ENCODE measurements at regions not wholly inside any gene's neighbourhood (a gene's known extent, or its start where the extent isn't known, plus 50 kb on each side); places are given as distances from the start of the nearest gene placed in this dataset.
A peak's percentile ranks its signal among the peaks of the same experiment; 100 is the strongest.

- H3K4me2 ChIP-seq (ENCODE audit: insufficient read depth in 1 of 2, low read depth in 2 of 2, low read length in 2 of 2), result no peak overlapping the region
- no peaks in the 10 kb centered on the region for H3K27me3 ChIP-seq (replicated peaks in 1 of 4; ENCODE audit: control insufficient read depth in 3 of 4, extremely low read depth in 1 of 4, insufficient read depth in 3 of 4, low read length in 3 of 4)
- no peak overlapping the region for H3K18ac ChIP-seq (ENCODE audit: extremely low read depth, low read length)
- no peaks in the 10 kb centered on the region for H3K36me3 ChIP-seq (ENCODE audit: control insufficient read depth in 2 of 4, insufficient read depth in 4 of 4, low read length in 3 of 4)
- no peak overlapping the region for H2BK120ac ChIP-seq (replicated peaks; ENCODE audit: low read depth, low read length)
- no peaks in the 10 kb centered on the region for H3K23me2 ChIP-seq (ENCODE audit: low read depth, low read length)
- H3K23ac ChIP-seq (ENCODE audit: insufficient read length), result no peak overlapping the region
- FAIRE-seq (no peak), DNase-seq (ENCODE audit: low read depth in 1 of 2, low spot score in 2 of 2) (peak in 1 of 2 experiments; percentile 30)
- peaks cover 0 to 6% (median 4%) of the 10 kb centered on the region in 4 experiments; a peak in 4 of 7 replicates for H3K4me1 ChIP-seq (replicated peaks in 1 of 4; ENCODE audit: control insufficient read depth in 3 of 4, insufficient read depth in 4 of 4, low read length in 3 of 4)
- H2BK20ac ChIP-seq (ENCODE audit: low read length), result no peak overlapping the region
- H3K56ac ChIP-seq (replicated peaks; ENCODE audit: insufficient read length, low read depth, low read length), result no peak overlapping the region
- H2BK5ac ChIP-seq (ENCODE audit: low read depth, low read length), result no peak overlapping the region
- WGBS, 2 experiments (ENCODE audit: extremely low coverage in 1 of 2, insufficient coverage in 1 of 2, insufficient read length in 1 of 2, insufficient replicate concordance in 2 of 2, low coverage in 1 of 2, low lambda C conversion rate in 2 of 2, missing lambda C conversion rate in 1 of 2), result 93% methylated on average over 10 of the region's 10 CpGs; no CpG with 5 or more reads in 1 of the 2 experiments
- H3K79me2 ChIP-seq (ENCODE audit: control insufficient read depth in 1 of 2, insufficient read depth in 2 of 2, low read length in 2 of 2), result no peaks in the 10 kb centered on the region
- no peak overlapping the region for H4K91ac ChIP-seq (replicated peaks; ENCODE audit: insufficient read length, low read length)
- H4K5ac ChIP-seq (ENCODE audit: insufficient read length, low read depth, low read length), result no peak overlapping the region
- H3K9me3 ChIP-seq (ENCODE audit: insufficient read depth in 2 of 2, low read depth in 1 of 2, low read length in 1 of 2), result no peaks in the 10 kb centered on the region
- H3K9ac ChIP-seq (replicated peaks in 1 of 4; ENCODE audit: extremely low read depth in 1 of 4, low read depth in 3 of 4, low read length in 3 of 4), result no peak overlapping the region
- no peak overlapping the region for H3K4me3 ChIP-seq (ENCODE audit: extremely low read depth in 1 of 4, insufficient read depth in 2 of 4, low read depth in 3 of 4, low read length in 4 of 4)
- POLR2A ChIA-PET (ENCODE audit: partially characterized antibody), result interaction anchor here (1.3 kb wide), 1 partner anchor 13 kb away, joined by 3 read pairs; no protein-coding TSS in a partner anchor
- H2AFZ ChIP-seq (ENCODE audit: low read length), result no peak overlapping the region
- no peaks in the 10 kb centered on the region for H4K20me1 ChIP-seq (replicated peaks in 1 of 2; ENCODE audit: control insufficient read depth in 1 of 2, insufficient read depth in 2 of 2, low read length in 2 of 2)
- no peak overlapping the region; the same call in 1 of the 2 replicates for H2AK5ac ChIP-seq (ENCODE audit: low read depth, low read length)
- no peak overlapping the region for H3K4ac ChIP-seq (replicated peaks; ENCODE audit: insufficient read length, low read depth, low read length)
- no peak overlapping the region for H4K8ac ChIP-seq (ENCODE audit: extremely low read depth, insufficient read depth, low read length)
- H2BK12ac ChIP-seq (ENCODE audit: low read depth, low read length), result no peak overlapping the region
- no peak overlapping the region for H2BK15ac ChIP-seq (ENCODE audit: low read length)
- H3K14ac ChIP-seq (ENCODE audit: insufficient read length), result no peak overlapping the region
- CTCF ChIA-PET (ENCODE audit: partially characterized antibody), result interaction anchor here (0.7 to 5.9 kb wide), 5 partner anchors 12 to 238 kb away, joined by 3 to 47 read pairs (median 29); no protein-coding TSS in a partner anchor
- H3K79me1 ChIP-seq (ENCODE audit: low read depth, low read length), result no peaks in the 10 kb centered on the region
- H3K27ac ChIP-seq (ENCODE audit: low read depth, low read length), result no peak overlapping the region
- no peak for TF ChIP-seq CBX5 (IDR thresholded peaks at IDR 0.05; ENCODE audit: low read depth, low read length)
- TF ChIP-seq SP2 (IDR thresholded peaks at IDR 0.05; ENCODE audit: low read length), result no peak
- no peak for TF ChIP-seq GABPA (IDR thresholded peaks at IDR 0.05; ENCODE audit: borderline replicate concordance, insufficient read depth, low read length)
- TF ChIP-seq RFX5 (IDR thresholded peaks at IDR 0.05; ENCODE audit: borderline replicate concordance, low read depth, low read length), result no peak
- no peak for TF ChIP-seq CTCF (IDR thresholded peaks at IDR 0.05; ENCODE audit: control extremely low read depth in 1 of 3, insufficient read depth in 1 of 3, low read depth in 1 of 3, low read length in 3 of 3)
Measured at GRCh38 chr2:11069566-11070185, 85.6 kb upstream of the SLC66A3 start.

All from H1 (cell line).